Ishikawa (cell line): ENCODE measurements at regions not wholly inside any gene's neighbourhood (a gene's known extent, or its start where the extent isn't known, plus 50 kb on each side); places are given as distances from the start of the nearest gene placed in this dataset.

ENCODE experiments used
- CEBPB ChIP-seq: IDR thresholded peaks from 2 replicates; pipeline ENCODE4 v1.6.1; 2012
- EP300 ChIP-seq: IDR thresholded peaks from 2 replicates; pipeline ENCODE4 v1.6.1; 2012; ENCODE audit warnings: borderline replicate concordance
- FOXM1 ChIP-seq: IDR thresholded peaks from 2 replicates; pipeline ENCODE4 v1.6.1; 2012; ENCODE audit warnings: low read depth, borderline replicate concordance
- NFIC ChIP-seq: IDR thresholded peaks from 2 replicates; pipeline ENCODE4 v1.6.1; 2012
- RAD21 ChIP-seq: IDR thresholded peaks from 2 replicates; pipeline ENCODE4 v1.6.1; 2012; ENCODE audit warnings: low read depth
- TCF12 ChIP-seq: IDR thresholded peaks from 2 replicates; pipeline ENCODE4 v1.6.1; 2012; ENCODE audit warnings: low read depth
- USF1 ChIP-seq: IDR thresholded peaks from 2 replicates; pipeline ENCODE4 v1.6.1; 2012
- YY1 ChIP-seq: IDR thresholded peaks from 2 replicates; pipeline ENCODE4 v1.6.1; 2012; ENCODE audit warnings: low read depth
- ZBTB7A ChIP-seq: IDR thresholded peaks from 2 replicates; pipeline ENCODE4 v1.6.1; 2012; ENCODE audit warnings: low read depth
- TF ChIP-seq, protein P1 (sequence below): IDR thresholded peaks from 2 replicates; pipeline ENCODE4 v1.6.1; 2012; ENCODE audit warnings: low read depth, mild to moderate bottlenecking

GRCh38 chr4:128688033-128688721, 121.3 kb upstream of the JADE1 start:
- TF ChIP-seq, protein P1, sequence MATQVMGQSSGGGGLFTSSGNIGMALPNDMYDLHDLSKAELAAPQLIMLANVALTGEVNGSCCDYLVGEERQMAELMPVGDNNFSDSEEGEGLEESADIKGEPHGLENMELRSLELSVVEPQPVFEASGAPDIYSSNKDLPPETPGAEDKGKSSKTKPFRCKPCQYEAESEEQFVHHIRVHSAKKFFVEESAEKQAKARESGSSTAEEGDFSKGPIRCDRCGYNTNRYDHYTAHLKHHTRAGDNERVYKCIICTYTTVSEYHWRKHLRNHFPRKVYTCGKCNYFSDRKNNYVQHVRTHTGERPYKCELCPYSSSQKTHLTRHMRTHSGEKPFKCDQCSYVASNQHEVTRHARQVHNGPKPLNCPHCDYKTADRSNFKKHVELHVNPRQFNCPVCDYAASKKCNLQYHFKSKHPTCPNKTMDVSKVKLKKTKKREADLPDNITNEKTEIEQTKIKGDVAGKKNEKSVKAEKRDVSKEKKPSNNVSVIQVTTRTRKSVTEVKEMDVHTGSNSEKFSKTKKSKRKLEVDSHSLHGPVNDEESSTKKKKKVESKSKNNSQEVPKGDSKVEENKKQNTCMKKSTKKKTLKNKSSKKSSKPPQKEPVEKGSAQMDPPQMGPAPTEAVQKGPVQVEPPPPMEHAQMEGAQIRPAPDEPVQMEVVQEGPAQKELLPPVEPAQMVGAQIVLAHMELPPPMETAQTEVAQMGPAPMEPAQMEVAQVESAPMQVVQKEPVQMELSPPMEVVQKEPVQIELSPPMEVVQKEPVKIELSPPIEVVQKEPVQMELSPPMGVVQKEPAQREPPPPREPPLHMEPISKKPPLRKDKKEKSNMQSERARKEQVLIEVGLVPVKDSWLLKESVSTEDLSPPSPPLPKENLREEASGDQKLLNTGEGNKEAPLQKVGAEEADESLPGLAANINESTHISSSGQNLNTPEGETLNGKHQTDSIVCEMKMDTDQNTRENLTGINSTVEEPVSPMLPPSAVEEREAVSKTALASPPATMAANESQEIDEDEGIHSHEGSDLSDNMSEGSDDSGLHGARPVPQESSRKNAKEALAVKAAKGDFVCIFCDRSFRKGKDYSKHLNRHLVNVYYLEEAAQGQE: no peak
- TF ChIP-seq RAD21: no peak
- no peak for TF ChIP-seq YY1
- TF ChIP-seq EP300: no peak
- no peak for TF ChIP-seq TCF12
- TF ChIP-seq CEBPB: no peak
- TF ChIP-seq USF1: no peak
- TF ChIP-seq NFIC: no peak
- TF ChIP-seq FOXM1: no peak
- no peak for TF ChIP-seq ZBTB7A
